ENCODE measurements at regions not wholly inside any gene's neighbourhood (a gene's known extent, or its start where the extent isn't known, plus 50 kb on each side); places are given as distances from the start of the nearest gene placed in this dataset.

DNA sequence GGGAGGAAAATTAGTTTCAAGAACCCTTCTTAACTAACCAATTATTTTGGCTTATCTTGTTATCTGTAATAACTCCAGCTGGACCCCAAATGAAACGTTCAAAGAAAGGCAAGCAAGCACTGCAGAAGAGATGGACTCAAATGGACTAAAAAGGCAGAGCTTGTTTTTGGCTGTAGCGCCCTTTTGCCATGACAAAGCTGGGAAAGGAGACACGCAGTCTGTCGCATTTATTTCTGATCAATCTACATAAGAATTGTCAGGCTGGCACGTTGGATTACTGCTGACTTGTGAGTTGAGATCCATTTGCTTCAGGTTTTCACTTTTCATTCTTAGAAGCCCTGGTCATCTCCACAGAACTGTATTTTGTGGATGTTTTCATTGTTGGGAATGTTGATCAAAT is 402.9 kb downstream of the TMEM182 start:
- TF ChIP-seq, protein P1, sequence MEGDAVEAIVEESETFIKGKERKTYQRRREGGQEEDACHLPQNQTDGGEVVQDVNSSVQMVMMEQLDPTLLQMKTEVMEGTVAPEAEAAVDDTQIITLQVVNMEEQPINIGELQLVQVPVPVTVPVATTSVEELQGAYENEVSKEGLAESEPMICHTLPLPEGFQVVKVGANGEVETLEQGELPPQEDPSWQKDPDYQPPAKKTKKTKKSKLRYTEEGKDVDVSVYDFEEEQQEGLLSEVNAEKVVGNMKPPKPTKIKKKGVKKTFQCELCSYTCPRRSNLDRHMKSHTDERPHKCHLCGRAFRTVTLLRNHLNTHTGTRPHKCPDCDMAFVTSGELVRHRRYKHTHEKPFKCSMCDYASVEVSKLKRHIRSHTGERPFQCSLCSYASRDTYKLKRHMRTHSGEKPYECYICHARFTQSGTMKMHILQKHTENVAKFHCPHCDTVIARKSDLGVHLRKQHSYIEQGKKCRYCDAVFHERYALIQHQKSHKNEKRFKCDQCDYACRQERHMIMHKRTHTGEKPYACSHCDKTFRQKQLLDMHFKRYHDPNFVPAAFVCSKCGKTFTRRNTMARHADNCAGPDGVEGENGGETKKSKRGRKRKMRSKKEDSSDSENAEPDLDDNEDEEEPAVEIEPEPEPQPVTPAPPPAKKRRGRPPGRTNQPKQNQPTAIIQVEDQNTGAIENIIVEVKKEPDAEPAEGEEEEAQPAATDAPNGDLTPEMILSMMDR (IDR thresholded peaks at IDR 0.05): no peak
- TF ChIP-seq POLR2AphosphoS5 (IDR thresholded peaks at IDR 0.05; ENCODE audit: low read depth, low read length): no peak

All from Panc1 (cell line).